ENCODE measurements at regions not wholly inside any gene's neighbourhood (a gene's known extent, or its start where the extent isn't known, plus 50 kb on each side); places are given as distances from the start of the nearest gene placed in this dataset.

- no peak for DNase-seq (ENCODE audit: low read depth in 3 of 3)
Observed at GRCh38 chrX:148363471-148364235, 136.8 kb upstream of the AFF2 start.

DNA sequence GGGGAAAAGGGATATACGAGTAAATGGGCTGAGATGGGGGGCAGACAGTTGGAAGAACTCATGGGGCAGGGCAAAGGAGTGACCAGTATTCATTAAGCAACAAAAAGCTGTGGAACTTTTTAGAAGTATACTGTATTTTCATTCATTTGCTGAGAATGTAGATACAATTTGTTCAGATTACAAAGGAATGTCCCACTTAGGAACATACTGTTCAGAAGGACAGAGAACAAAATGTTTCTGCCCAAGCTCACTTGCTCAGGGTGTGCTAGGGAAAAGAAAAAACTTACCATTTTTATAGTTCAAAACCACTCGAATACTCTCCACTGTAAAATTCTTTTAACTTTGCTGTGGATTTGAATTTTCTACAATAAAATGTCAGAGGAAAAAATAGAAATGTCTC, 135.2 kb upstream of the AFF2 start:
- DNase-seq (ENCODE audit: low read depth in 3 of 3) = no peak

DNA sequence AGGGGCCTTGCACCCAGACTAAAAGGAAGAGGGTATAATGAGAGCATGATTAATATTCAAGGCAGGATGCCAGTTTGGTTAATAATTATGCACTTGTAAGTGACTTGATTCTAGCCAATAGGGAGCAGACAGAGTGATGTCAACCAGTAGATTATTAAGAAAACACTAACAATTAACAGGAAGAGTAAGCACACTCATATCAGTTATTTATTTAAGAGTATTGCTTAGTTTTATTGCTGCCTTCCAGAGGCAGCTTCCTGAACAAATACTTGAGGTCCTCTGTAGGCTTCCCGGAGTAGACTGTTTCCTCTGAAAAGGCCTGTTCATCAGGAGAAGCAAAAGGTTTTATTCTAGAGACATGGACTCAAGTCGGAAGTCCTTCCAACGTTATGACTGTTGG, 129.1 kb upstream of the AFF2 start:
- DNase-seq (ENCODE audit: low read depth in 3 of 3) = no peak

- DNase-seq (ENCODE audit: low read depth in 3 of 3) = no peak
Observed at GRCh38 chrX:148372925-148373324, 127.5 kb upstream of the AFF2 start.

DNA sequence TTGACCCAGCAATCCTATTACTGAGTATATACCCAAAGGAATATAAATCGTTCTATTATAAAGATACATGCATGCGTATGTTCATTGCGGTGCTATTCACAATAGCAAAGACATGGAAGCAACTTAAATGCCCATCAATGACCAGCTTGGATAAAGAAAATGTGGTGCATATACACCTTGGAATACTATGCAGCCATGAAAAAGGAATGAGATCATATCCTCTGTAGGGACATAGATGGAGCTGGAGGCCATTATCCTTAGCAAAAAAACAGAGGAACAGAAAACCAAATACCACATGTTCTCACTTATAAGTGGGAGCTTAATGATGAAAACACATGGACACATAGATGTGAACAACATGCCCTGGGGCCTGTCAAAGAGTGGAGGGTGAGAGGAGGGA, 124.1 kb upstream of the AFF2 start:
- DNase-seq (ENCODE audit: low read depth in 3 of 3) = no peak

DNA sequence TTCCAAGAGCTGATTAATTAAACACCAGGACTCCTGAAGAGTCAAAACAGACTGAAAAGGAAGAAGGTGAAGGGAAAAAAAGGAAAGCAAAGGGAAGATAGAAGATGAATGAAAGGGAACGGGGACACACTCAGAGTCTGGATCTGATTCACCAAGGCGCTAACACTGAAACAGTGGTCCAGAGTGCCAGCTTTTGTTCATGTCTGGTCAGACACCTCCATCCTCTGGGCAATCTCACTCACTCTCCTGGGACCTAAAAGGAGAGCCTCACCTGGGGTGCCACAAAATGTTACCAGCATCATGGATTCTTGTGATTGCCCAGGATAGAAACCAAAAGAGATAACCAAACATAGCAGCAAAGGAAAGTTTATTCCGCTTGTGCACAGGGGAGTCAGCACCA, 120.3 kb upstream of the AFF2 start:
- DNase-seq (ENCODE audit: low read depth in 3 of 3) = no peak

- peak; percentile 8 to 21 (median 10) for DNase-seq (ENCODE audit: low read depth in 3 of 3)
Observed at GRCh38 chrX:148380650-148381561, 119.5 kb upstream of the AFF2 start.

- no peak for DNase-seq (ENCODE audit: low read depth in 3 of 3)
Observed at GRCh38 chrX:148381603-148382002, 118.8 kb upstream of the AFF2 start.

- DNase-seq (ENCODE audit: low read depth in 3 of 3) = no peak
Observed at GRCh38 chrX:148382983-148383382, 117.4 kb upstream of the AFF2 start.

- no peak for DNase-seq (ENCODE audit: low read depth in 3 of 3)
Observed at GRCh38 chrX:148385471-148385870, 114.9 kb upstream of the AFF2 start.

GRCh38 chrX:148389629-148390028, 110.8 kb upstream of the AFF2 start:
- DNase-seq (ENCODE audit: low read depth in 3 of 3) = no peak

DNA sequence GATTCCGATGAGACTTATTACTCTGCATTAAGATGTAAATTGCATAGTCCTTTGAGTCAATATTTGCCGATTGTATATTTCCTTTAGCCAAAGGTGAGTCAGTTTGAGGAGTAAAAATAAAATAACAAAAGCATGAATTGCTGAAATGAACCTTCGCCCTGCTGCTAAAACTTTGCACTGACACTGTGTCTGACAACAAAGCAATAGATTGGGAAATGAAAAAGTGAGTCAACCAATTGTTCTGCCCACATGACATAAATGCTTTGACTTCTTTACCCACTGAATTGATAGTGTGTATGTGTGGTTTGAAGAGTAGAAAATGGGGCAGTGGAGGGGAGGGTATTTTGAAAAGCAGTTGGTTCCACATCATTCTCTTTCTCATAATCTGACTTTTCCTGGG, 88.4 kb upstream of the AFF2 start:
- DNase-seq (ENCODE audit: low read depth in 3 of 3) = no peak

- no peak for DNase-seq (ENCODE audit: low read depth in 3 of 3)
Observed at GRCh38 chrX:148416142-148416541, 84.3 kb upstream of the AFF2 start.

DNA sequence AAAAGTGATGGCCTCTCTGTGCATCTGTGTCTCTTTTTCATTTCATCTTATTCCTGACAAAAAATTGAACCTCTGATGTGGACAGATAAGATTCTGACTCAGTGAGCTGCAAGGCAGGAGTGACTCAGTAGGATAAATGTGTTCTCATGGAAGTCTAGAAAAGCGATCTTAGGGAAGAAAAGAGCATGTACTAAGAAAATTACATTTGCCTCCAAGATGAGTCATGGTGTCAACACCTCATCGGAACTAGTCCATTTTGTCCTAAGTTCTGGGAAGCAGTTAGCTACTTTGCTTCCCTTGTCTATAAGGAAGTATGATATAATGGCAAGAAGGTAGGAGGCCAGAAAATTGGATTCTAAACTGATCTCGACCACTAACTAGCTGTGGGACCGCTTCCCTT, 83.5 kb upstream of the AFF2 start:
- DNase-seq (ENCODE audit: low read depth in 3 of 3) = no peak

DNA sequence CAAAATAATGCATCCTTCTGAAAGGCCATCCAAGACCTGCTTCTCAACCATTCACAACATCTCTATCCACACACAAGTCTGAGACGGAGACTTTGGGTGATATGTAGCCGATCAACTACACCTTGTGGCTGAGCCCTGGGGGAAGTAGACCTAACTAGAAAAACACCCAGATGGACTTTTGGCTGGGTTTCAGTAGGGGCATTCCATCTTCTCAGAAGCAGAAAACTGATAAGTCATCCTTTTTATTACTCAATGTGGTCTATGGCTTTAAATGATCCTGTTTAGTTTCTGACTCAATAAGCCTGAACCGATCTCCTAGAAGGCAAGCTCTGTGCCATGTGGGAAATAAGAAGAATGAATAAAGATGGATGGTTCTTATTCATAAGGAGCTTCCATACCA, 82.5 kb upstream of the AFF2 start:
- DNase-seq (ENCODE audit: low read depth in 3 of 3) = no peak

GRCh38 chrX:148422526-148422925, 77.9 kb upstream of the AFF2 start:
- DNase-seq (ENCODE audit: low read depth in 3 of 3) = no peak

DNA sequence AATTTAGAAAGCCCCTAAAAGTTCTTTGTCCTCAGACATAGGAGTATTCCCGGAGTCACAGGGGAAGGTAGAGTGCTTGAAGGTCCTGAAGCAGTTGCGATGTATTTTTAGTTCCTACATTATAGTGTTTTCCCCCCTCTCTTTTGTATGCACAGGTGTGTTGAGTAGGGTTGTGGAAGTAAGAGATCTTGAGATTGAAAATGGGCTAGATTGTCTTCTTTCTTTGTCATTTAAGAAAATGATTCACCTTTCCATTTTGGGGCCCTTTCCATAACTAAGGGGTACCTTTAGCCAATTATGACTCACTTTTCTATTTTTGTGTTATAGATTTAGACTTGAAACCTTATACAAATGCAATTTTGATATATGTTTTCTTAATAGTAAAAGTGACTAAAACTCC, 75.8 kb upstream of the AFF2 start:
- no peak for DNase-seq (ENCODE audit: low read depth in 3 of 3)

GRCh38 chrX:148426467-148426866, 74.0 kb upstream of the AFF2 start:
- DNase-seq (ENCODE audit: low read depth in 3 of 3) = no peak

GRCh38 chrX:148441387-148441786, 59.0 kb upstream of the AFF2 start:
- DNase-seq (ENCODE audit: low read depth in 3 of 3) = no peak

DNA sequence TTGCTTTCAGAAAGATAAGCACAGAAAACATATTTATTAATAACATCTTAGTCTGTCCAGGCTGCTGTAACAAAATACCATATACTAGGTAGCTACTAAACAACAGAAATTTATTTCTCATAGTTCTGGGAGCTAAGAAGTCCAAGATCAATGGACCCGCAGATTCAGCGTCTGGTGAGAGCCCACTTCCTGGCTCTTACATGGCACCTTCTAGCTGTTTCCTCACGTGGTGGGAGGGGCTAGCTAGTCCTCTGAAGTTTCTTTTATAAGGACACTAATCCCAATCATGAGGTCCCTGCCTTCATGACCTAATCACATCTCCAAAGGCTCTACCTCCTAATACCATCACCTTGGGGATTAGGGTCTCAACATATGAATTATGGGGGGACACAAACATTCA, 57.2 kb upstream of the AFF2 start:
- no peak for DNase-seq (ENCODE audit: low read depth in 3 of 3)

GRCh38 chrX:148448686-148449085, 51.7 kb upstream of the AFF2 start:
- no peak for DNase-seq (ENCODE audit: low read depth in 3 of 3)
